ENCODE measurements at regions not wholly inside any gene's neighbourhood (a gene's known extent, or its start where the extent isn't known, plus 50 kb on each side); places are given as distances from the start of the nearest gene placed in this dataset.

DNA sequence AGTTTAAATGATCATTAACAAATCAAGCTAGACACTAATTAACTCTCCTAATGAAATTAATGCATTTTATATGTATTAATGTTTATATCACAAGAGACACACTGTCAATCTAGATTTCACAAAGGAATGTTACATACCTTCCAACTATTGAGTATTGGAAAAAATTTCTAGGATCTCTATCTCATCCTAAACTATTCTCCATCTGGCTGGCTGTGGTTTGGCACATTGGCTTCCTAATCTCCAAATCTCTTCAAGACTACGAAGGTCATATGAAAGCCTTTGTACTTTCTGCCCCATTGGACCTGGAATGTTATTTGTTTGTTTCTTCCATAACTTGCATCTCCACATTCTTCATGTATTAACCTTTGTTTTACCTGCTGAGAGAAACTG is 1160.0 kb downstream of the ADGRL3 start:
- Histone ChIP-seq H3K36me3 (no peaks in the 10 kb centered on the region), H3K4me1 (no peaks in the 10 kb centered on the region), H3K4me3 (no peak overlapping the region), H3K9me3 (no peaks in the 10 kb centered on the region), H3K27me3 (no peaks in the 10 kb centered on the region), H3K27ac (no peak overlapping the region)
- TF ChIP-seq POLR2AphosphoS5 (IDR thresholded peaks at IDR 0.05): no peak
- TF ChIP-seq, protein P1, sequence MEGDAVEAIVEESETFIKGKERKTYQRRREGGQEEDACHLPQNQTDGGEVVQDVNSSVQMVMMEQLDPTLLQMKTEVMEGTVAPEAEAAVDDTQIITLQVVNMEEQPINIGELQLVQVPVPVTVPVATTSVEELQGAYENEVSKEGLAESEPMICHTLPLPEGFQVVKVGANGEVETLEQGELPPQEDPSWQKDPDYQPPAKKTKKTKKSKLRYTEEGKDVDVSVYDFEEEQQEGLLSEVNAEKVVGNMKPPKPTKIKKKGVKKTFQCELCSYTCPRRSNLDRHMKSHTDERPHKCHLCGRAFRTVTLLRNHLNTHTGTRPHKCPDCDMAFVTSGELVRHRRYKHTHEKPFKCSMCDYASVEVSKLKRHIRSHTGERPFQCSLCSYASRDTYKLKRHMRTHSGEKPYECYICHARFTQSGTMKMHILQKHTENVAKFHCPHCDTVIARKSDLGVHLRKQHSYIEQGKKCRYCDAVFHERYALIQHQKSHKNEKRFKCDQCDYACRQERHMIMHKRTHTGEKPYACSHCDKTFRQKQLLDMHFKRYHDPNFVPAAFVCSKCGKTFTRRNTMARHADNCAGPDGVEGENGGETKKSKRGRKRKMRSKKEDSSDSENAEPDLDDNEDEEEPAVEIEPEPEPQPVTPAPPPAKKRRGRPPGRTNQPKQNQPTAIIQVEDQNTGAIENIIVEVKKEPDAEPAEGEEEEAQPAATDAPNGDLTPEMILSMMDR (IDR thresholded peaks at IDR 0.05): no peak
- TF ChIP-seq EP300 (IDR thresholded peaks at IDR 0.05): no peak
- no peak for TF ChIP-seq POLR2A (IDR thresholded peaks at IDR 0.05)
- 64% methylated on average over 1 of the region's 1 CpG for WGBS
- DNase-seq (ENCODE audit: low spot score in 2 of 2): no peak

DNA sequence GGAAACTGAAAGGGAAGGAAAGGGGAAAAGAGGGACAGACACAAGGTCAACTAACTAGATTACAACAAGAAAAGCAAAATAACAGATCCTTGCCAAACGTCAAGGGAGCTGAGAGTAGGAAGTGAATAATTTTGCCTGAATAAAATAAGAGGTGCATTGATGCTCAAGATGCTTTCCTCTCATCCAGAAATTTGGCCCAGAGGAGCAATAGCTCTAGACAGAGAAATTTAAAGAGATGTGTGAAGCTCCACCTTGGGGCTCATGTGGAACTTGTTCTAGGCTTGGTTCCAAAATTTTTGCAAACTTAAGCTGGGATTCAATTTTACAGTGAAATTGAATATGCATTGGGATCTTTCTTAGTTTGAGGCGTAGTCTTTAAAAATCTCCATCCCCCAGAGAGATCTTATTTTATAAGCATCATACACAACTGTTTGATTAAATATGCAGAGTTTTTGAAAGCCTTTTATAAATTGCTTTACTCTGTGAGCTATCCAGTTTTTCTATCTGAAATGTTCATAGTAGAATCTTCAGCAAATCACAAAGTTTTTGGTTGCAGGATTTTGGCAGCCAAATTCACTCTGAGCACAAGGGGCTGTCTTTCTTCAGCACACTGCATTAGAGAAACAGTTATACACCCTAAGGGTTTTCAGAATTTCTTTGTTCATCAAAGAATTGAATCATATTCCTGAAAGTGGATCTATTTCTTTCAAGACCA is 1159.5 kb downstream of the ADGRL3 start:
- DNase-seq (ENCODE audit: low spot score in 2 of 2): no peak
- Histone ChIP-seq H3K36me3 (no peaks in the 10 kb centered on the region), H3K27ac (no peak overlapping the region), H3K4me3 (no peak overlapping the region), H3K4me1 (no peaks in the 10 kb centered on the region), H3K9me3 (no peaks in the 10 kb centered on the region), H3K27me3 (no peaks in the 10 kb centered on the region)
- TF ChIP-seq EP300 (IDR thresholded peaks at IDR 0.05) (no peak), POLR2A (IDR thresholded peaks at IDR 0.05) (no peak), POLR2AphosphoS5 (IDR thresholded peaks at IDR 0.05) (no peak)
- TF ChIP-seq, protein P1 (IDR thresholded peaks at IDR 0.05): no peak
- WGBS: 41% methylated on average over 2 of the region's 2 CpGs

DNA sequence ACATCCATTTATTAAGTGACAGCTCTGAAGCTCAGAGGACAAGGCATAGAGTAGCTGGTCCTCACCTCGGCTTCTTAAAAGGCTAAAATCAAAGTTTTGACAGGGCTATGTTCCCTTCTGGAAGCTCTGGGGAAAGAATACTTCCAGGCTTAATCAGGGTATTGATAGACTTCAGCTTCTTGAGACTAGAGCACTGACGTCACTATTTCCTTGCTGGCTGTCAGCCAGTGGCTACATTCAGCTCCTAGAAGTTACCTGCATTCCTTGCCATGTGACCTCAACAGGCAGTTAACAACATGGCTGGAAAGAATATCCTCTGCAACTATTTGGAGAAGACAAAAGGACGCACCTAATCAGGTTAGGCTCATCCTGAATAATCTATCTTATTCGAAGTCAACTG is 1144.8 kb downstream of the ADGRL3 start:
- Histone ChIP-seq H3K9me3 (peaks cover 4% of the 10 kb centered on the region), H3K4me1 (no peaks in the 10 kb centered on the region), H3K27ac (no peak overlapping the region), H3K4me3 (no peak overlapping the region), H3K27me3 (no peaks in the 10 kb centered on the region), H3K36me3 (no peaks in the 10 kb centered on the region)
- no peak for DNase-seq (ENCODE audit: low spot score in 2 of 2)
- no peak for TF ChIP-seq POLR2A (IDR thresholded peaks at IDR 0.05)
- no peak for TF ChIP-seq EP300 (IDR thresholded peaks at IDR 0.05)
- TF ChIP-seq, protein P1 (IDR thresholded peaks at IDR 0.05): no peak
- WGBS: 87% methylated on average over 4 of the region's 4 CpGs

DNA sequence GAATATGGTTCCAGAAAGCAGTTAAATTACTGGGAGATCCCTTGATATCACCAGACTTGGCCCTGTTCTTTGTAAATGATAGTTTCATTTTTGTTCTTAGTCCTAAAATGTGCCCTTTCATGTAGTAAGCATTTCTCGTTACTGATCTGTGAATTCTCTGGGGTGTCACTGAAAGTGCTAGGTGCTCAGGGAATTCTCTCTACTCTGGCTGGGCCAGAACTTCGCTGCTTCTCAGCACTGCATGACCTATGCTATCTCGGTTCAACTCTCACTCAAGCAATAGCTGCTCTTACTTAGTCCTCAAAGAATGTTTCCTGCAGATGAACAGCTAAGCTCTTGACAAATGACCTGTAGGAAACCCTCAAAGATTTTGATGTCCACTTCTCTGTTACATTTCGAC is 1144.3 kb downstream of the ADGRL3 start:
- Histone ChIP-seq H3K36me3 (no peaks in the 10 kb centered on the region), H3K4me3 (no peak overlapping the region), H3K27me3 (no peaks in the 10 kb centered on the region), H3K9me3 (peaks cover 4% of the 10 kb centered on the region), H3K4me1 (no peaks in the 10 kb centered on the region), H3K27ac (no peak overlapping the region)
- 85% methylated on average over 4 of the region's 4 CpGs for WGBS
- no peak for DNase-seq (ENCODE audit: low spot score in 2 of 2)
- TF ChIP-seq POLR2AphosphoS5 (IDR thresholded peaks at IDR 0.05): no peak
- no peak for TF ChIP-seq POLR2A (IDR thresholded peaks at IDR 0.05)
- no peak for TF ChIP-seq EP300 (IDR thresholded peaks at IDR 0.05)
- TF ChIP-seq, protein P1 (IDR thresholded peaks at IDR 0.05): no peak

DNA sequence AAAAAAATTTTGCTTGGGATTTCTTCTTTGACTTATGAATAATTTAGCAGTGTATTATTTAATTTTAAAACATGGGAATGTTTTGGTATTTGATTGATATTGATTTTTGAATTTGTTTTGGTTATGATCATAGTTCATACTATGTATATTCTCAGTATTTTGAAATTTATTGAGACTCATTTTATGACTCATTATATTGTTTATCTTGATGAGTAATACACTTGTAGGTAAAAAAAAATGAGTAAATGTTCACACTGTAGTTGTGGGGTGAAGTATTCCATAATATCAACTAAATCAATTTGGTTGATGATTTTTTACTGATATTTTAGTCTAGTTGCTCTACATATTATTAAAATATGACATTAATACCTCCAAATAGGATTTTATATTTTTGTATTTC is 1142.2 kb downstream of the ADGRL3 start:
- H3K9me3 ChIP-seq: peaks cover 4% of the 10 kb centered on the region
- H3K4me3 ChIP-seq: no peak overlapping the region
- no peaks in the 10 kb centered on the region for H3K4me1 ChIP-seq
- no peak for DNase-seq (ENCODE audit: low spot score in 2 of 2)
- TF ChIP-seq POLR2A (IDR thresholded peaks at IDR 0.05): no peak
- TF ChIP-seq POLR2AphosphoS5 (IDR thresholded peaks at IDR 0.05): no peak
- TF ChIP-seq EP300 (IDR thresholded peaks at IDR 0.05): no peak
- TF ChIP-seq, protein P1 (IDR thresholded peaks at IDR 0.05): no peak
- no peaks in the 10 kb centered on the region for H3K27me3 ChIP-seq
- H3K27ac ChIP-seq: no peak overlapping the region
- H3K36me3 ChIP-seq: no peaks in the 10 kb centered on the region
